Panc1 (cell line): ENCODE measurements at regions not wholly inside any gene's neighbourhood (a gene's known extent, or its start where the extent isn't known, plus 50 kb on each side); places are given as distances from the start of the nearest gene placed in this dataset.

Experiments
- POLR2AphosphoS5 ChIP-seq: IDR thresholded peaks from 2 replicates; pipeline ENCODE4 v1.6.1; 2012; ENCODE audit warnings: mild to moderate bottlenecking, low read depth, low read length, moderate library complexity
- SIN3A ChIP-seq: IDR thresholded peaks from 2 replicates; pipeline ENCODE4 v1.6.1; 2012; ENCODE audit warnings: low read depth, mild to moderate bottlenecking, low read length, moderate library complexity, borderline replicate concordance; ENCODE audit not compliant: insufficient read depth
- TCF7L2 ChIP-seq: IDR thresholded peaks from 2 replicates; pipeline ENCODE4 v1.6.1; 2011; ENCODE audit warnings: mild to moderate bottlenecking, low read depth, low read length, inconsistent platforms
- TF ChIP-seq, protein P1 (sequence below): fragments of 450-650 bp; IDR thresholded peaks from 2 replicates; pipeline ENCODE4 v1.5.1; 2017; ENCODE audit warnings: mild to moderate bottlenecking
- TF ChIP-seq, protein P2 (sequence below), 2 experiments: IDR thresholded peaks; 2 replicates each; pipeline ENCODE4 v1.6.1; 2011 to 2012; ENCODE audit warnings: low read depth in 2 of 2, control low read depth in 1 of 2, low read length in 1 of 2, mild to moderate bottlenecking in 1 of 2, moderate library complexity in 1 of 2; ENCODE audit not compliant: insufficient read depth in 1 of 2

DNA sequence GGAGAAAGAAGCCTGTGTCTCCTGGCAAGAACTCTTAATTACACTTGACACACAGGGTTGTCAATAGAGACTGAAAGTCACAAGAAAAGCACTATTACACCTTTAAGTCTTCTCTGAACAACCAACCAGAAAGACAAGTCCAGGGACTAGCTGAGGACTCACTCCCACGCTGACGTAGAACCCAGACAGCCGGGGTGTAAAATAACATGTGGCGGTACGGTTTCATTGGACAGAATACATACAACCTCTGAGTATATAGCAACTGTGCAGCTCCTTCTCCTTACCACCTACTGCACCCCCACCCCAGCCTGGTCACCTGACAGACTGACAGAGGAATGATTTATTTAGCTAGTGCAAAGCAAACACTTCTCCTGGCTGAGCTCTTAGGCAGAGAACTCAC is 103.4 kb upstream of the RASEF start:
- TF ChIP-seq, protein P1, sequence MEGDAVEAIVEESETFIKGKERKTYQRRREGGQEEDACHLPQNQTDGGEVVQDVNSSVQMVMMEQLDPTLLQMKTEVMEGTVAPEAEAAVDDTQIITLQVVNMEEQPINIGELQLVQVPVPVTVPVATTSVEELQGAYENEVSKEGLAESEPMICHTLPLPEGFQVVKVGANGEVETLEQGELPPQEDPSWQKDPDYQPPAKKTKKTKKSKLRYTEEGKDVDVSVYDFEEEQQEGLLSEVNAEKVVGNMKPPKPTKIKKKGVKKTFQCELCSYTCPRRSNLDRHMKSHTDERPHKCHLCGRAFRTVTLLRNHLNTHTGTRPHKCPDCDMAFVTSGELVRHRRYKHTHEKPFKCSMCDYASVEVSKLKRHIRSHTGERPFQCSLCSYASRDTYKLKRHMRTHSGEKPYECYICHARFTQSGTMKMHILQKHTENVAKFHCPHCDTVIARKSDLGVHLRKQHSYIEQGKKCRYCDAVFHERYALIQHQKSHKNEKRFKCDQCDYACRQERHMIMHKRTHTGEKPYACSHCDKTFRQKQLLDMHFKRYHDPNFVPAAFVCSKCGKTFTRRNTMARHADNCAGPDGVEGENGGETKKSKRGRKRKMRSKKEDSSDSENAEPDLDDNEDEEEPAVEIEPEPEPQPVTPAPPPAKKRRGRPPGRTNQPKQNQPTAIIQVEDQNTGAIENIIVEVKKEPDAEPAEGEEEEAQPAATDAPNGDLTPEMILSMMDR = no peak
- TF ChIP-seq, protein P2, sequence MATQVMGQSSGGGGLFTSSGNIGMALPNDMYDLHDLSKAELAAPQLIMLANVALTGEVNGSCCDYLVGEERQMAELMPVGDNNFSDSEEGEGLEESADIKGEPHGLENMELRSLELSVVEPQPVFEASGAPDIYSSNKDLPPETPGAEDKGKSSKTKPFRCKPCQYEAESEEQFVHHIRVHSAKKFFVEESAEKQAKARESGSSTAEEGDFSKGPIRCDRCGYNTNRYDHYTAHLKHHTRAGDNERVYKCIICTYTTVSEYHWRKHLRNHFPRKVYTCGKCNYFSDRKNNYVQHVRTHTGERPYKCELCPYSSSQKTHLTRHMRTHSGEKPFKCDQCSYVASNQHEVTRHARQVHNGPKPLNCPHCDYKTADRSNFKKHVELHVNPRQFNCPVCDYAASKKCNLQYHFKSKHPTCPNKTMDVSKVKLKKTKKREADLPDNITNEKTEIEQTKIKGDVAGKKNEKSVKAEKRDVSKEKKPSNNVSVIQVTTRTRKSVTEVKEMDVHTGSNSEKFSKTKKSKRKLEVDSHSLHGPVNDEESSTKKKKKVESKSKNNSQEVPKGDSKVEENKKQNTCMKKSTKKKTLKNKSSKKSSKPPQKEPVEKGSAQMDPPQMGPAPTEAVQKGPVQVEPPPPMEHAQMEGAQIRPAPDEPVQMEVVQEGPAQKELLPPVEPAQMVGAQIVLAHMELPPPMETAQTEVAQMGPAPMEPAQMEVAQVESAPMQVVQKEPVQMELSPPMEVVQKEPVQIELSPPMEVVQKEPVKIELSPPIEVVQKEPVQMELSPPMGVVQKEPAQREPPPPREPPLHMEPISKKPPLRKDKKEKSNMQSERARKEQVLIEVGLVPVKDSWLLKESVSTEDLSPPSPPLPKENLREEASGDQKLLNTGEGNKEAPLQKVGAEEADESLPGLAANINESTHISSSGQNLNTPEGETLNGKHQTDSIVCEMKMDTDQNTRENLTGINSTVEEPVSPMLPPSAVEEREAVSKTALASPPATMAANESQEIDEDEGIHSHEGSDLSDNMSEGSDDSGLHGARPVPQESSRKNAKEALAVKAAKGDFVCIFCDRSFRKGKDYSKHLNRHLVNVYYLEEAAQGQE (IDR thresholded peaks at IDR 0.05; ENCODE audit: insufficient read depth in 1 of 2, low read depth in 2 of 2, low read length in 1 of 2) = no peak
- TF ChIP-seq POLR2AphosphoS5 = no peak
- no peak for TF ChIP-seq SIN3A
- TF ChIP-seq TCF7L2 = no peak
